ENCODE measurements at regions not wholly inside any gene's neighbourhood (a gene's known extent, or its start where the extent isn't known, plus 50 kb on each side); places are given as distances from the start of the nearest gene placed in this dataset.
"Not testable (repeated sequence)": the region's sequence is repeated elsewhere in the genome, so short reads cannot be mapped to it uniquely, and the experiment has no call there.

- DNase-seq = no peak
Observed at GRCh38 chr5:163706053-163706771, 200.8 kb downstream of the MAT2B start.

DNA sequence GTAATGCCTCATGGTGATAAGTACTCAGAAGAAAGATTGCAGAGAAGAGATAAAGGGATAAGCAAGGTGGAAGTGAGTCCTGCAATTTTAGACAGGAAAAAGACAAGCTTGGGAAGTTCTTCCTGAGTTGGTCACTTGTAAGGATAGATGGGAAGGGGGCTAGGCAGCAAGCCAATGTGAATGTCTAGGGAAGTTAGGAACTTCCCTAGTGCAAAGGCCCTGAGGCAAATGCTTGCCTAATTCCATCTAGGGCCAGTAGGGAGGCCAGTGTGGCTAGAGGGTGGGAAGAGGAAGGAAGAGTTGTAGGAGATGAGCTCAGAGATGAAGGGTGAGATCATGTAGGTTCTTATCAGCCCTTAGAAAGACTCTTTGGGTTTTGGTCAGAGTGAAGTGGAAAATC lies 206.6 kb downstream of the MAT2B start:
- no peak for DNase-seq

- no peak for DNase-seq
Observed at GRCh38 chr5:163718272-163718671, 212.9 kb downstream of the MAT2B start.

GRCh38 chr5:163724305-163724704 lies 218.9 kb downstream of the MAT2B start:
- DNase-seq = no peak

- no peak for DNase-seq
Observed at GRCh38 chr5:163727028-163727427, 221.6 kb downstream of the MAT2B start.

DNA sequence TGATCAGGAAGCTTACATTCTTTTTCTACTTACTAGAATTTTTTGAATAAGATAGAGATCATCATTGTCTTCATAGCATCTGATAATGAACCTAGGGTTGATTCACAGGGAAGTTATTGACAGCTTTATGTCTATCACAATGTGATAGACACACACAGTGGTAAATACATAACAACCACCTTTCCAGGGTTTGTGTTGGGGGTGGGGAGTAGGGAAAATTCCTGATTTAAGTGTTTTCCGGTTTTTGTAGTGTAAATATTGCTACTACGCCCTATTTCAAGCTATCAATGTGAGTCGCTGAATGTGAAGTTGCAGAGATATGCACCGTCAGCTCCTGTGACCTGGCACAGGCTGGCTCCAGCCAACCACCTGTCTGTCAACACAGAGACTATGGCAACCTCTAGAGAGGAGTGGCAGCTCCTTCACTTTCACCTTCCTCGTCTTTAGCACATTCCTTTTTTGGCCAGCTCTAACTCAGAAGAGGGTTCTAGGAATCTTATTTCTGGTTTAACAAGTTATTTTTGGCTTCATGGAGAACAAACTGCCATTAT lies 224.9 kb downstream of the MAT2B start:
- no peak for DNase-seq

DNA sequence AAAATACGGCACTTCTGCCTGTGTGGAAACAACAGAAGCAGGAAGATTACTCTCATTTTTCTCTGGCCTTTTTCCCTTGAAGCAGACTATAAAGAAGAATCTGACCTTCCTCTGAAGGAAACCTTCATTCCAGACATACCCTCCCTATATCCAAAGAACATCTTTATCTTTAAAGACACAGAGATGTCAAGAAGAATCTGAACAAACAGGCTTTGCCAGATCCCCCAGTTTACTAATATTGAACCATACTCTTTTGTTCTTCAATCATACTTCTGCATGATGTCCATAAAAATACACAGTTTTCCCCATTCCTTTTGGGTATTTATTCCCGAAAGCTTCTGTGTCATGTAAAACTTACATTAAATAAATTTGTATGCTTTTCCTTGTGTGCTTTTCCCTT lies 225.8 kb downstream of the MAT2B start:
- no peak for DNase-seq

GRCh38 chr5:163735069-163735468 lies 229.7 kb downstream of the MAT2B start:
- no peak for DNase-seq

- DNase-seq = no peak
Observed at GRCh38 chr5:163747586-163747985, 242.2 kb downstream of the MAT2B start.

DNA sequence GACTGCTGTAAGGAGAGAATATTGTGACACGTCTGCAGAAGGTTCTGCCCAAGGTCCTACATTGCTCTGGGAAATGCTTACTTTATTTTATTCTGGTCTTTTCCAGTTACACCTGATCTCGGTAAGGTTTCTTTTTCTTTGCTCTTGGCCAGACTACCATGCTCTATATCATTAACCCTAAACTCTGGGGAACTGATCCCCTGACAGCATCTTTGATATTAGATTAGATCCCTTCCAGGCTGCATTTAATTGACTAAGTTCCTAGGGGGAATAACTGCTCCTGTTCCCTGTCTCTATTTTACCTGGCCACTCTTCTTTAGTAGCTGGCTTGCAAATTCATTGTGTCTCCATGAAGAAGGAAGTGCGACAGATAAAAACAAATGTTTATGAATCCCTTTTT lies 243.5 kb downstream of the MAT2B start:
- no peak for DNase-seq

GRCh38 chr5:163750415-163750814 lies 245.0 kb downstream of the MAT2B start:
- DNase-seq = not testable (repeated sequence)

- no peak for DNase-seq
Observed at GRCh38 chr5:163755505-163755904, 250.1 kb downstream of the MAT2B start.

- DNase-seq = no peak
Observed at GRCh38 chr5:163756170-163756569, 250.8 kb downstream of the MAT2B start.

DNA sequence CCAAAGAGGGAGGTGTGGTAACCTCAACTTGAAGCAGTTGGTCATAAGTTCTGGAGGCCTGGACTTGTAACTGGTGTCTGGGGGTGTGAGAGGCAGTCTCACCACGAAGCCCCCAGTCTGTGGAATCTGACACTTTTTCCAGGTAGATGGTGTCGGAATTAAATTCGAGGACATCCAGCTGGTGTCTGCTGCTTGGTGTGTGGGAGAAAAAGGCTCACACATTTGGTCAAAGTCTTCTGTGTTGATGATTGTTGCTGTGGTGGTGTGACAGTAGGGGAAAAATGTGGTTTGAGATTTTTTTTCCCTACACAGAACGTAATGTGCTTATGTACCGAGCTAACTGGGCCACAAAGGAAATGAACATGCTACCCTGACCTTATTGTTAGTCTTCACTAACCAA lies 251.9 kb downstream of the MAT2B start:
- DNase-seq = no peak

GRCh38 chr5:163758283-163758711 lies 252.9 kb downstream of the MAT2B start:
- DNase-seq = no peak

GRCh38 chr5:163759000-163759704 lies 253.7 kb downstream of the MAT2B start:
- no peak for DNase-seq

DNA sequence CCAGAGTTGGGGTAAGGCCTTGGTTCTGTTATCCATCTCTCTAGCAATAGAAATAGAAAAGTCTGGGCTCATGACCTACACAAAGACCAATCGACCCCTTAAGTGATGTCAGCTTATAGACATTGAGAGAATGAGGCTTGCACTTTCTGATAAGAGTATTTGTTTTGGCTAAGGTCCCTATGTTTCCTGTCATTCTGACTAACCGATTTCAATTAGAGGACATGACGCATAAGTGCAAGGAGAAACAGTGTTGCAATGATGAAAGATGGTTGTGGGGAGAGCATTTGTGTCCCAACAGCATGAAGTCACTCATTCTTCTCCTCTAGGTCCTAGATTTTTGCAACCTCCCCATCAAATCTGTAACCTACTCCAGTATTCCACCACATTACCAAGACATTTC lies 255.1 kb downstream of the MAT2B start:
- no peak for DNase-seq

GRCh38 chr5:163766936-163767670 lies 261.7 kb downstream of the MAT2B start:
- DNase-seq = no peak

DNA sequence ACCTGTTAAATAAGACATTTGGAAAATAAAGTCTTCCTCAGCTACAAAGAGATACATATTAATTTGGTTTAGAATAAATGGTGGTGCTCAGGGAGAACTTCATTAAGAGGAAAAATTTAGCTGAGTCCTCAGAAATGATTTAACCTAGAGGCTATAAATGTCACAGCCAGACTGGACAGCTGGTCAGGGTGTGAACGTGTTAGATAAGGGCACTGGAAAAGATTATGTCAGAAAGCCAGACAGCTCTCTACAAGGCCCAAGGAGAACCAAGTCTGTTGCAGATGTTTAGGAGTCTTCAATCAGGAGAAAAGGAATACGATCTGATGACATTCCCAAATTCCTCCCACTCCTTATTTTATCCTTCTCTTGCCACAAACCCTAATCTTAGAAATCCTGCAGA lies 265.2 kb downstream of the MAT2B start:
- no peak for DNase-seq

DNA sequence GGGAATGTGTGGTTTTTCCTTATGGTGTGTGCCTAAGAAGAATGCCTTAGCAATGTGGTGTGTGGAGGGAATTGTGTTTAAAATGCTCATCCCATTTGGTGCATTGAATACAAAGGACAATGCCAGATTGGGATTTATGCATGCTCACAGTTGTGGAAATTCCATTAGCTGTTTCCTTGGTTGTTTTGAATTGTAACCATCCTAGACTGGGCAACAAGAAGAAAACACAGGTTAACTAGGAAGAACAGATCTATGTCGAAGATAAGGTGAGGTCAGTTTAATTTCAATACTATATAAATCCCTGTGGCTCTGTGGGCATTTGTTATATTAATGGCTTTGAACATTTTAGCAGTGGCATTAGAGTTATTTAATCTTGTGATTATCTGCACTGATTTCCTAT lies 266.8 kb downstream of the MAT2B start:
- DNase-seq = no peak

GRCh38 chr5:163772644-163773043 lies 267.2 kb downstream of the MAT2B start:
- DNase-seq = no peak

GRCh38 chr5:163773226-163773625 lies 267.8 kb downstream of the MAT2B start:
- DNase-seq = no peak

DNA sequence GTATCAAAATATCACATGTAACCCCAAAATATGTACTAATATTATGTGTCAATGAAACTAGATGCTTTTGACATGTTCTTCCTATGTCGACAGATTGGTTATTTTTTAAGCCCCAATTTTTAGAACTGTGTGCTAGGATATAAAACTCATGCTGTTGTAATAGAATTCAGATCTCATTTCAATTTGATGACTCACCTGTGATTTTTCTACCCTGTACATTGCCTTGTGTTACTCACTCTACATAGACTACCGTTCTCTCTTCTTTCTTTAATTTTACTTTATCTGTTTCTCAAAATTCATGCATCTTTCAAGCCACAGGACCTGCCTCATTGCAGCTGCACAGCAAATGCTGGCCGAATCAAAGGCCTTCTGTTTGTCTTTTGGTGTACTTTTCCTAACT lies 284.5 kb downstream of the MAT2B start:
- DNase-seq = no peak

DNA sequence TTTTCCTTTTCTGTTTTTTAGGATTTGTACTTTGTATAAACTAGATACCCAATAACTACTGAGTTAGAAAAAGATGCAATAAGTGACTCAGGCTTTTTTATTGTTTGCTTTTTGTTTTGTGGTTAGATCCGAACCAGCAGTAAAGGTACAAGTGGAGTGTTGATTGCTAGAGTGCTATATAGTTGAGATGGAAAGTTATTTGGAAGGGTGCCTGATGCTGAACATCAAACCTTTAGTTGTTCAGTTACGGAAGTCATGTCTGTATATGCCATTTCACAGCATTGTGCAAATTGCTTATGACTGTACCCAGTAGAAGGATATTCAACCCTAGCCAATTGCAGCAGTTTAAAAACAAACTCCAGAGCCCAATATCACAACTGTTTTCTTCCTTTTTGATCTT lies 285.1 kb downstream of the MAT2B start:
- DNase-seq = no peak
